ENCODE measurements at regions not wholly inside any gene's neighbourhood (a gene's known extent, or its start where the extent isn't known, plus 50 kb on each side); places are given as distances from the start of the nearest gene placed in this dataset.

DNA sequence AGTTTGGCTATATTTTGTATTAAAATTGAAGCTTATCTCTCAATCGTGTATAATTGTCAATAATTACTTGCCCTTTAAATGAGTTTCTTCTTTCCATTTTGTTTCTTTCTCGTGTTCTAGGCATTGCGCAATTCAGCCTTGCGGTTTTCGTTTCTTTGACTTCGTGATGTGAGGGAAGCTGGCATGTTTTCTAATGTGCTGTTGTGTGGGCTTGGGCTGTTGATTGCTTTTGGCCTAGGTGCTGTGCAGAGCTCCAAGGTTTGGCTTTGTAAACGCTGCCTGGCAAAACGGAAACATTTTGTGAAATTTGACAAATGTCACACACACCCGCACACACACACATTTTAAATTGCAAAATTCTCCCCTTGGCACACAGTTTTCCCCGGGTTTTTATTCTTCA, 242.6 kb upstream of the TCF4 start:
- DNase-seq = no peak

DNA sequence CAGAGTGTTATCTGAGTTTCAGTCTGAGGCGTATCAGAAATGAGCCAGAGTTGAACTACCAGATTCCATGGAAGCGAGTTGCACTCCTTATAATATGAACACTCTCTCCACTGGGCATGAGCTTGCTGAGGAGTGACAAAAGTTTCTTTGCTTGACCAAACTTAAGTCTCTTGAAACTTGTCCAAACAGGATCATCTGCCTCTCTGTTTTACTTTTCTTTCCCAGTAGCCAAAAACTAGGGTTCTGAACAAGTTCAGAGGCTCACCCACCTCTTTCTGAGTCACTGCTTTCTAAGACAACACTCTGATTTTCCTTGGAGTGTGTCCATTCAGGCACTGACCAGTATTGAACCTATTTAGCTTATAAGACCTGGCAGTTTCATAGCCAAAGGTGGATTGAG, 233.2 kb upstream of the TCF4 start:
- no peak for DNase-seq

DNA sequence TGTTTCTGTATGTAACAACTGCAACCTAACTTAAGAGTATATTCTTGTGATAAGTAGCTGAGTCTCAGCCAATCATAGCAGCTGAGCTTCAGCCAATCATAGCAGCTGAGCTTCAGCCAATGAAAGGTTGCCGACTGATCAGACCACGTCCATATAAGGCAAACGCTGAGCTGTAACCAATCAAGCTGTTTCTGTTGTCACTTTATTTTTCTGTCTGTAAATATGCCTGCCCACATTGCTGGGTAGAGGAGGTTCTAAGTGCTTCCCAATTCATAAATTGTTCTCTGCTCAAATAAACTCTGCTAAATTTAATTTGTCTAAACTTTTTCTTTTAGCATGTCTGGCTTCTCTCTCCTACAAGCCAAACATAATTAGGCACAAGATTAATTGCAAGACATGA, 231.5 kb upstream of the TCF4 start:
- no peak for DNase-seq

DNA sequence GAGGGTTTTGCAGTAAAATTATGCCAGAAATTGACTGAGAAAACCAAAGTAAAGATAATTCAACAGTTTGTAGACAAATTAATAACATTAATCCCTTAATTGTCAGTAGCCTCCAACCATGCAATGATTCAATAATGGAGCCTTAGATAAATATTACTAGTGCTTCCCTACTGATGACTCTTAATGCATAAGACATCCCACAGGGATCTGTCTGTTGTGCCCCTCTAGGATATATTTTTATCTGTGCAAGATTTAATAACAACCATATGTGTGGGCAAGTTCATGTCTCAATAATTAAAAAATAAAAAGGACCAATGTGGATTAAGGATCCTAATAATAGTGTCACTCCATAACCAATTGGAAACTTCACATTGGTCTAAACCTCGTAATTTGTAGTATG, 230.3 kb upstream of the TCF4 start:
- no peak for DNase-seq

DNA sequence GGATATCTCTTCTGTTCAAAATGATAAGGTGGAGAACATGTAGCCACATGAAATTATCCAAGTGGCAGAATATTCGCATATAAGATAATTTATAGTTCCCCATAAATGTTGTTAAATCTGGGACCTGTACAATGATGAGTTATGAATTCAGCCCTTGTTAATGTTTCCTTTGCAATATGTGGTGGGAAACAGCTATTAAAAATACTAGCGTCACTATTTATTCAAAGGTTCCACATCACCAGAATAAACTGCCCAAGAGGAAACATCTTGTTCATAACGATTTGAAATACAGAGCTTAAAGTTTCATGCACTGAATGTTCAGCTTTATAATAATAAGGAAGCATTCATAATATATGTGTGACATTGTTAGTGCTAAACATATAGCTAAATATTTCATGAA, 223.9 kb upstream of the TCF4 start:
- DNase-seq = no peak

DNA sequence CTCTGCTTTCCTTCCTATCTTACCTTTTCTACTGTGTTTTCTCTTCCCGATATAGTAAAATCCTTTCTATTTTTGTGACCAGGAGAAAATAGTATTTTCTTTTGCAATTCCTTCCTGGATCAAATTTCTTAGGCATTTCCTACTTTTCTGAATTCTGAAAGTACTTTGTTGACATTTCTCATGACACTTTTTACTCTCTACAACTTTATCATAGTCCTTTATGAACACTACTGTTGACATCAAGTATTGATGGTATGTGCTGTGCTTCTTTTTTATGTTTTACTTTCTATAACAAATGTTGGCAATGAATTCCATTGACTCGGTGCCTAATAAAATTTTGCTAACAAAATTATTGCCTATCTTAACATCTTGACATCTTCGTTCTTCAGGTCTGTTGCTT, 217.7 kb upstream of the TCF4 start:
- DNase-seq = no peak

DNA sequence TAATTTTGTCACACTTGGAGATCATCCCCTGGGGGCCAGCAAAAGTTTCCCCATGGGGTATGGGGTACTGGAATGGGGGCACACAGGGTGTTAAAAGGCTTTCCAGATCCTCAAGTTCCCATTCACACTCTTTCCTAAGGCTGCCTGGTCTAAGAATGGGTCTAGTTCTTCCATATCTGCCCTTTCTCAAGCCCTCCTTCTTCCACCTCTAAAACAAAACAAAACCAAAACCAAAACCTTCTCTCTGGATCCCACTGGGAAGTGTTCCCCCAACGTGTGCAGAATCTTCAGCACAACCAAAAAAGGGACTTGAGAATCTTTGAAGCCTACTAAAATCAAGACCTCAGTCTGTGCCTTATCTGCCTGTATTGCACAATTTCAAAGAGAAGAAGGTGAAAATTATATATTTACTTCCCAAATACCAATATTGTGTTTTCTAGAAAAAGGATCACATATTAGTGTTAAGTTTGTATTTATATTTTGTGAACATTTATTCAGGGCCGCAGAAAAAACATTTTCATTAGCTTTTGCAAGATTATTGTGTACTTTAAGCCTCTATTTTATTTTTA, 207.2 kb upstream of the TCF4 start:
- no peak for DNase-seq

DNA sequence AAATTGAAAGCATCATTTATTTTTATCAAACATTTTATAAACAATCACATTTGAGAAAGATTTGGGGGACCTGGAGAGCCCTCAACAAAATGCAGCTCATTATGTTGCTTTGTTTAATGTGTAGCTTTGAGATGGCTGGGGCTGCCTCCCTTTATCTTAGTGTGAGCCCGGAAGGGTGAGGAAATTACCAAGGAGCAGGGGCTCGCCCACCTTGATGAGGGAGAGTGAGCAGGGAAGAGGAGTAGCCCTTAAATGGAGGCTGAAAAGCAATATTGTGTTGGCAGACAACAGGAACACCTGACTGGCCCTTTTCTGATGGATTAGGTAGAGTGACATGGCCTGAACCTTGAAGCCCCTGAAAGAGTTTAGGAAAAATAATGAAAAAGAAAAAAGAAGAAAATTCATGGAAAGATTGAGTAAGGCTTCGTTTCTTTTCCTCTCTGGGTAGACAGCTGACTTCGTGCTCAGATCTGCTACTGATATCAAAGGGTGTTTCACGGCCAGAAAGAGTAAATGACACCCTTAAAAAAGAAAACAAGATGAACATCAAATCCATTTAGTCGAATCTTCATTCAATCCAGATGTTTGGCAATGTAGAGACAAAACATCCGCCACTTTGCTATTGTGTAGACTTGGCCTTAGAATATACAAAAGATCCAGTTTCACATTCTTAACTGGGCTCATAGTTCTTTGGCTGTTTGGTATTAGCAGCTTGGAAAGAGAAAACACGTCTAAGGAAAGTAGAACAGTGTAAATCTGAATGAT, 206.5 kb upstream of the TCF4 start:
- DNase-seq = no peak

DNA sequence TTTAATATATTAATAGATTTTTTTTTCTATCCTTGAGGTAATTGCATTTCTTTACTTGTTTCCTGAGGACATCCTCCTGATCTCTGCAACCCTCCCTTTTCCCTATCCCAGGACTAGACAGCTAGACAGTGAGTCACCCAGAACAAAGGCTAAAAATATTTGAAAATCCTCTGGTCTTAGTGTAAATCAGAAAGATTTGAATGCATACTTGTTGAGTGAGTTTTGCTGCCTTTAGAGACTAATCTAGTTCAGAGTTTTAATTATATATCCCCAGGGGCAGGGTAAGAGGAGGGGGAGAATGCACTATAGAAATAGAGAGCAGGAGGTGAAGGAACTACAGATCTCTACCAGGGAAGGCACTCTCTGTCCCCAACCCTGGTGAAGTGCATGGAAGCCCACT, 202.3 kb upstream of the TCF4 start:
- DNase-seq = no peak

DNA sequence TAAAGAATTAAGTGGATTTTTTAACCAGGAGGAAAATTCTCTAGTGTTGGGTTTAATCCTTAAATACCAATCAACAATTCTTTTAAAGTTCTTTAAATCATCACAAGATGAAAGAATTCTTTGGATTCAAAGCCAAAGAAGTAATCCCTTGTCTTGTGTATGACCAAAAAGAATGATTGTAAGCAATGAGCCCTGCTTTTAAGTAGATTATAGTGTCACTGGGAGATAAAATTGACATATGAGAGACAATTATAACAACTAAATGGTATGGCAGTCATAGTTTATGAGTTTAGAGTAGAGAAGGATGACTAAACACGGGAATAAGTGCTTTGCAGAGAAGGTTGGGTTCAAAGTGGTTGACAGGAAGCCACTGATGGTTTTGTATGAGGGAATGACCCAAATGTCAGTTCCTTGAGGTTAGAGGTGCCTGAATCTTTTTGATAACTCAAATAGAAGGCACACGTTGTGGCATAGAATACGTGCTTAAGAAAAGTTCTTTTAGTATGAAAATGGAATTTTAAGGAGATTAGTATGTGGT, 199.6 kb upstream of the TCF4 start:
- DNase-seq = no peak

DNA sequence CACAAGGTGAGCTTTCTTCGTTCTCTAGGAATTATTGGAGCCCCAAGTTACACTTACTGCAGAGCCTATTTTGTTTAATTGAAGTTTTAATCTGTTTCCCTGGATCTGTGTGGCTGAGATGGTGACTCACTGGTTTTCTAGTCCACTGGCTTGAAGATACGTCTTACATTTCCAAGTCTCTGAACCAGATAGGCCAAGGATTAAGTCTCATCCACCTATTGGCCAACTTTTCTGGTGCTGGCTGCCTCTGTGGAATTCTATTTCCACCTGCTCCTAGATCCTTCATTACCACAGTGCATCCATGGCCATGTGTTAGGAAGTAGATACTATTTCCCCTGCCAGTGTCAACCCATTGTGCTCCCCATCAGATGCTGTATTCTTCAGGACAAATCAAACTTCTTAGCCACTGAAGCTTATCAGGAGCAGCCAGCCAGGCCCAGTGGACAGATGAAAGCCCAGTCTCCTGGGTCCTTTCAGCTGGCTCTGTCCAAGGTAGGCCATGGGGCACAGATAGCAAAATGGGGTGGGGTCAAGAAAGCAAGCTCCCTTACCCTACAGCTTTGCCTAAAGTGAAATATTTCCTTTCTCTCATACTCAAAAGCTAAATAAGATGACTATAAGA, 198.8 kb upstream of the TCF4 start:
- no peak for DNase-seq

DNA sequence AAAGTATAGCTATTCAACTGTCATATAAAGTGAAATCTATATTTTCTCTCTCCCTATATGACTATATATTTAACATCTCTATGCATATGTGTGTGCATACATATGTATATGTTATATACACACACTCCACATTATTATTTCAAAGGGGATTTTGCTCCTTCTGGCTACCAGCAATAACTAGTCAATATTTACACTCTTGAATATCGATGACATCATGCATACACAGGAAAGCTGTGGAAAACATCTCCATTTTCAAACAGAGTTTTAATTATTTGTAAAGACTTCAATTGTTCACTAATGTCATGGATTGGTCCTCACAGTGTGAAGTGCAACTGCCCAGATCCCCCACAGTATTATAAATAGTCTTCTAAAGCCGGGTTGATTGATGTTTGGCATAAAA, 195.9 kb upstream of the TCF4 start:
- DNase-seq = no peak

DNA sequence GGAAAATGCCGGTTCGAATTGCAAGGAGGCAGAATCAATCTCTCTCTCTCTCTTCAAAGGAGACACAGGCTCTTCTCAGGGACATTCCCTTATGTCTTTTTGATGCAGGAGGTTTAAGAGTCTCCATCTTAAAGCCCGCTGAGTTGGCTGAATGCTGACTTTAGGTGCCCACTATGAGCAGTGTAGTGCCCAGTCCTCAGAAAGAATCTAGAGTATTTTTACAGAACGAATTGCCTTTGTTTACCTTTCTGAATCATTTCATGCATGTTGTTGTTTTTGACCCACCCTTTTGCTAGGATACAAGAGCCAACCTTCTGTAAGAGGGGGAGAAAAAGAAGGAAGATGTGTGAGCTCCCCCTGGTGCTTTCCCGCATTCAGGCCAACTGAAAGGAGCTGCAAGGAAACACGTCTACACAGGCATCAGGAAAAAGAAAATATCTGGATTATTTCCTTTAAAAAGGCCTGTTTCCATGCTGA, 193.5 kb upstream of the TCF4 start:
- peak; percentile 77 for DNase-seq

DNA sequence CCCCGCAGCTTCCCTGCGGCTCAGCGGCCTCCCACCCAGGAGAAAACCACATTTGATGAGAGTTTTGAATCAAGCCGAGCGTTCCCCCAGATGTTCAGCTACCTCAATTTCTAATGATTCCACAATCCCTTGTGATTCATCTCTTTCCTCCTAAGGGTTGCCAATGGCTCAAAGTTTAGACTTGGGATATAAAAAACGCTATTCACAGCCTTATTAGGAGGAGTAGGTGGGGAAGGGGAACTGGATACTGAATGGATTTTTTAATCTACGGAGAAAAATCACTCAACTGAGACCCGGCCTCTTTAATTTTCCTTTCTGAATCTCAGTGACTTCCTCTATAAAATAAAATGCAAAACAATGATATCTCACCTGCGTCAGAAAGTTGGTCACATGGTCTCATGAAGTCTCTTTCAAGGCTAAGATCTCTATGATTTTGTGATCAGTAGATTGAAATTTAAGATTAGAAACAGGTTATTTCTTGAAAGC, 192.6 kb upstream of the TCF4 start:
- DNase-seq = no peak

DNA sequence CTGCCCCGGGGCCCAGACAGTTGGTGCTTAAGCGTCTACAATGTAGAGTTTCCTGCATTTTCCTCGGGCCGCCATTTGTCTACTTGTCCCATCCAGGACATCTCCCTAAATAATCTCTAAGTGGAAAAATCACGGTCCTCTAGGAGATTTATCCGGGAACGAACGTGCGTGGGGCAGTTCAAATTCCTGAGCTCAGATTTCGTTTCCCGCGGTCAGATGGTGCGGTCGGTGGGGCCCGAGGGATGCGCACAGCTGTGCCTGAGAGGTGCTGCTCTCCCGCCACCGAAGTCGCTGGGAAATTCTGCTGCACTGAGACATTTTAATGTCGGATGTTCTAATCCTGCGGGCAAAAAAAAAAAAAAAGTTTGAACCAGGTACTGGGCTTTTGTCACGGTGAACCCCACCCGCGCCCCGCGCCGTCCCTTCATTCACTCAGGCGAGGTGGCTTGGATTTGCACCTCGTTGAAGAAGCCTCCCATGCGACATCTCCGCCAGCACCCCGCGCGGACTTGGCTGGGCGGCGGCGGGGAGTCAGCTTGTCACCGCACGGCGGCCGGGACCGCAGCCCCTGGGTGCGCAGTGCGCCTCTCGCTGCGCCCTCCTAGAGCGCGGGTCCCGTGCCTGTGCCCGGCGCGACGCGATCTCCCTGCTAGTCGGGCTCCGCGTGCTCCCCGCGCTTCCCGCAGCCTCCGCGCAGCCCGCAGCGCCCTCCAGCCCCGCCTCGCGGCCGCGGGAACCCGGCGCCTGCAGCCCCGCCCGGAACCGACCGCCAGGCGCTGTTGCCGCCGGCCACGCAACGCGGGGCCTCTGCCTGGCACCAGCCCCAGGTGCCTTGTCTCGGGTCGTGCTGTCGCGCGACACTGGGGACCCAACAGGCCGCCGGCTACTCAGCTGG, 191.9 kb upstream of the TCF4 start:
- peak; percentile 77 for DNase-seq

DNA sequence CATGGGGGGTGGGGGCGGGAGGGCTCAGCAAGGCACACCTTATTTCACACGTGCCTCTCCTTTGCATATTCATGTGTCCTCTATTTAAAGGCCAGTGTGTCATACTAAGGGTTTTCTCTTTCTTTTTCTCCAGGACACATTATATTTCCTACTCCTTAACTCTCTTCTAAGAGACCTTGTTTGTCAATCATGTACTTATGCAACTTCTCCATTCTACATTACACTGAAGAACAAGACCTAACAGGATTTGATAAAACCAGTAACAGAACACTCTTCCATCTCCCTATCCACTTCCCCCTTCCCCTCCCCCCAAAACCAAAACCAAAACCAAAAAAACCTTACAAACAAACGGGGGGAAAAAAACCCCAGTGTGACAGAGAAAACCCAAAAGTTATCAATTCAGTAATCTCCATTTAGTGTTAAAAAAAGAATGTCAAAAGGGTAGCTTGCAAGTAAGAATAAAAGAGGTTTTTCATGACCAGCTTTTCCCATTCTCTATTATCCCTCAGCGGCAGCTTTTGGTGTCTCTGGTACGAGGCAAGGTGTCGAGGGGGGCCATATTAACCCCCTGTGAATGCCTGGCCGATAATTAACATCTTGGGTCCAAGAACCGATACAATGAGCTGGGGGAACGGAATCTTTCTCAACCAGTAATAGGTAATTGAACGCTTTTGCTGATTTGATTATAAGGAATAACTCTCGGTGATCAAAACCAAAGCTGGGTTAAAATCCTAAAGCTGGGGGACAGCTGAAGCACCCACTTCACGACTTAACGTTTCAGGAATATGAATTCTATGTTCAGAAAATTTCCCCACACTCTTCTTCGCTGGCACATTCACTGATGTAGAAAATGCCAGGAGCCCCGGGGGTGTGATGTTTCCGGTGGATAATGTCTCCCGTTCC, 191.0 kb upstream of the TCF4 start:
- DNase-seq = no peak

DNA sequence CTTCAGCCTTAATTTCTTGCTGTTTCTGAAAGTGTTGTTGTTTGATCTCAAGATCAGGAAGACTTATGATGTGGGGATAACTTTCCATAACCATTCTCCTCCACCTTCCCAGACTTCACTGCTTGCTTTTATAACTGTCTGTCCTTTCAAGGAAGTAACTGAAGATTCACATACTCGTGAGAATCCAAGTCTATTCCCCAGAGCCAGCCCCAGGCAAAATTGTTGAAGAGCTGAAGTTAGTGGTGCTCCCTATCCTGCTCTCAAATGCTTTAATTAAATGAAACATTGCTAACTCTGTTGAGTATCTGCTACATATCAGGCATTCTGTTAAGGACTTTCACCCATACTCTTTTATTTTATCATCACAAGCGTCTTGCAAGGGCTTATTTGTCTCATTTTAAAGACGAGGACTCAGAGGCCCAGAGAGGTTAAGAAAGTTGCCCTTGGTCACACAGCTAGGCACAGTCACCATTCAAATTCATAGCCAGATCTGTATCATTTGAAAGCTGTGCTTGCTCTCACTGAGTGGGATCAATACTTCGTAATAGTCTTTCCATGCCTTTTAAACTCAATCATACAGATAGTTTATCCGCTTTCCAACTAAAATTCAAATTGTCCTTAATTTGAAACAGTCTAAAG, 189.8 kb upstream of the TCF4 start:
- DNase-seq = no peak

DNA sequence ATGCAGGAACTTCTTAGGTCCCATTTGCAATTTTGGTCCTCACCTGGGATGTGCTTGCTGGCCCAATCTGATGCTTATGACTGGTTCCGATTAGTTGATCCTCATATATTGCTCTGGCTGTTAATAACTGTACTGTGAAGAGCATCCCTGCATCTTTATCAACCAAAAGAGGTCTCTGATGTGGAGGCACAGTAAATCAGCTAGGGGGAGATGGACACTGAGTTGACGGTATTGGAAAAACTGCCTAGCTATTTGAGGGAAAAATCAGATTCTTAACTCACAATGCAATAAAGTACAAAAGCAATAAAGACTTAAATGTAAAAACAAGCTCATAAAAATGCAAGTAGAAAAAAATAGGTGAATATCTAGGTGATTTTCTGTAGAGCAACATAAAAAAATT, 188.0 kb upstream of the TCF4 start:
- DNase-seq = no peak

DNA sequence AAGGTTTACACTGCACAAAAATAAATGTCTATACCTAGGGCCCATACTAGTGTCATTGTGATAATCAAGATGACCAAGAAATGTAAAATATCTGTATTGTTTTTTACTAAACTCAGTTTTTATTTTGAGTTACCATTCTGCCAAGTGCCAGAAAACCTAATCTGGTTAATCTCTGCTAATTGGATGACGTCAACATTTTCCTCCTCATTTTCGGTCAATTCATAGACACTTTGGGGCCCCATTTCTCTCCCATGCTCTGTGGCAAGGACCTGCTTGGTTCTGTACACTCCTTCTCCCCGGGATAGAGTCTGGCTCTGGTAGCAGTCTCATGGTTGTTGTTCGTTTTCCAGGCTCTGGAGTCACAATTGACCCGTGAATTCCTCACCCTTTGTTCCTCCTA, 186.5 kb upstream of the TCF4 start:
- no peak for DNase-seq

DNA sequence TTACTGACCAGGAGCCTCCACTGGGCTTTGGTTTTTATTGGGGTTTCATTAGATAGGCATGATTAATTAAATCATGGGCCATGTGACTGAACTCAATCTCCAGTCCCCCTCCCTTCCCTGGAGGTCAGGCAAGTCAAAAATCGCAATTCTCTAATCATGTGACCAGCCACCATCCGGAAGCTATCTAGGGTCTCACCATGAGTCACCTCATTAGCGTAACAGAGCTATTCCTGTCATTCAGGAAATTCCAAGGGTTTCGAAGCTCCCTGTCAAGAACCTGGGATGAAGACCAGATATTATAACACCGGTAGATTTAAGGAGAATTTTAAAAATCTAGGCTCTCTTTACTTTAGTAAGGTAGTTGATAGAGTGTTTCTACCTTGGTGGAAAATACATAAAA, 180.3 kb upstream of the TCF4 start:
- DNase-seq = no peak

DNA sequence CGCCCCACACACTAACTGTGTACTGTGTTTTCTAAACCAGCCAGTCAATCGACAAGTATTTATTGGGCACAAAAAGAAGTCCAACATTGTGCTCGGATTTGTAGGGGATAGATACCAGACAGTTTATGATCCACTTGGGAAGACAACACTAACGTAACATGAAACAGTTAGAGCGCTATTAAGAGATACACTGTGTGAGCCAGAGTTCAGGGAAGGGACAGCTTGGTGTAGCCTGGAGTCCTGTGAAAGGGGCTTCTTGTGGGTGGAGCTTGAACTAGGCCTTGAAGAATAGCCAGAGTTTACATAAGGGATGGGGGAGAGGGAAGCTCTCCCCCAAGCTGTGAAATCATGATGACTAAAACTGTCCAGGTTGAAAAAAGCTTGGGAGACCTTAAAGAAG, 176.4 kb upstream of the TCF4 start:
- DNase-seq = no peak
